ENCODE measurements at regions not wholly inside any gene's neighbourhood (a gene's known extent, or its start where the extent isn't known, plus 50 kb on each side); places are given as distances from the start of the nearest gene placed in this dataset.
"Not testable (repeated sequence)": the region's sequence is repeated elsewhere in the genome, so short reads cannot be mapped to it uniquely, and the experiment has no call there.

DNA sequence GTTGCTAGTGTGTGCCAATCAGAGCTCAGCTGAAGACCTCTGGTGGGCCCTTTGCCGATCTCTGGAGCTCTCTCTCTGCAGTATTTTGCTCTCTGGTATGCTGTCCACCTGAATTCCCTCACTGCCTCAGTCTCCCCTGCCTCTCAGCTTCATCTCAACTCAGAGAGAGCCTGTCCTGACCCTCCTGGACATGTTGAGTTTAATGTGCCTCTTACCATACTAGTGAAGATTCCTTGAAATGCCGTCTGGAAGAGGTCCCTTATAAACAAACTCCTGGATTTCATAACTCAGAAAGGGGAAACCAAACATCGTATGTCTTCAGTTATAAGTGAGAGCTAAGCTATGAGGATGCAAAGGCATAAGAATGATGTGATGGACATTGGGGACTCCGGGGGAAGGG lies 231.1 kb upstream of the ZNF217 start:
- no peaks in the 10 kb centered on the region for H3K27me3 Mint-ChIP-seq
- no peaks in the 10 kb centered on the region for H3K36me3 Mint-ChIP-seq
- H3K9me3 Mint-ChIP-seq = no peaks in the 10 kb centered on the region
- no peak overlapping the region for H3K4me3 Mint-ChIP-seq
- peaks cover 24% of the 10 kb centered on the region for H3K4me1 Mint-ChIP-seq (ENCODE audit: unreplicated experiment)
- TF ChIP-seq, protein P1, sequence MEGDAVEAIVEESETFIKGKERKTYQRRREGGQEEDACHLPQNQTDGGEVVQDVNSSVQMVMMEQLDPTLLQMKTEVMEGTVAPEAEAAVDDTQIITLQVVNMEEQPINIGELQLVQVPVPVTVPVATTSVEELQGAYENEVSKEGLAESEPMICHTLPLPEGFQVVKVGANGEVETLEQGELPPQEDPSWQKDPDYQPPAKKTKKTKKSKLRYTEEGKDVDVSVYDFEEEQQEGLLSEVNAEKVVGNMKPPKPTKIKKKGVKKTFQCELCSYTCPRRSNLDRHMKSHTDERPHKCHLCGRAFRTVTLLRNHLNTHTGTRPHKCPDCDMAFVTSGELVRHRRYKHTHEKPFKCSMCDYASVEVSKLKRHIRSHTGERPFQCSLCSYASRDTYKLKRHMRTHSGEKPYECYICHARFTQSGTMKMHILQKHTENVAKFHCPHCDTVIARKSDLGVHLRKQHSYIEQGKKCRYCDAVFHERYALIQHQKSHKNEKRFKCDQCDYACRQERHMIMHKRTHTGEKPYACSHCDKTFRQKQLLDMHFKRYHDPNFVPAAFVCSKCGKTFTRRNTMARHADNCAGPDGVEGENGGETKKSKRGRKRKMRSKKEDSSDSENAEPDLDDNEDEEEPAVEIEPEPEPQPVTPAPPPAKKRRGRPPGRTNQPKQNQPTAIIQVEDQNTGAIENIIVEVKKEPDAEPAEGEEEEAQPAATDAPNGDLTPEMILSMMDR (conservative IDR thresholded peaks at IDR 0.05) = no peak
- H3K27ac Mint-ChIP-seq = no peak overlapping the region
- no peak for DNase-seq (ENCODE audit: extremely low spot score, unreplicated experiment)

DNA sequence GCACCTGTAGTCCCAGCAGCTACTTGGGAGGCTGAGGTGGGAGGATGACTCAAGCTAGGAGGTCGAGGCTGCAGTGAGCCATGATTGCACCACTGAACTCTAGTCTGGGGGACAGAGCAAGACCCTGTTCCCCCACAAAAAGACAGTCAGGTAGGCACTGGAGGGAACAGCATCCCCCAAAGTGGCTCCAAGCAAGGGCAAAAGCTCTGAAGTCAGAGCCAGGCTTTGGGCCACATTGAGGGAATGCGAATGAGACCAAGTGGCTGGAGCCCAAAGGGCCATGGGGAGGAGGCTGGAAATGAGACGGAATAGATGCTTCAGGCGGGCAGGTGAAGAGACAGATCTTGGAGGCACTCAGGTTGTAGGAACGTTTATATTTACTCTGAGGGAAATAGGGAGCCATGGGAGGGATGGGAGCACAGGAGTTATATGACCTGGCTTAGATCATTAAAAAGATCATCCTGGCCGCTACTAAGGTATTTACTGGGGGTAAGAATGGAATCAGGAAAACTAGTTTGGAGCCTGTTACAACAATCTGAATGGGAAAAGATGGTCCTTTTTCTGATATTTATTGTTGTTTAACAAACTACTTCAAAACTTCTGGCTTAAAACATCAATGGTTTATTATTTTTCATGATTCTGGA lies 229.6 kb upstream of the ZNF217 start:
- DNase-seq (ENCODE audit: extremely low spot score, unreplicated experiment) = no peak
- peaks cover 9% of the 10 kb centered on the region for H3K4me1 Mint-ChIP-seq (ENCODE audit: unreplicated experiment)
- H3K27ac Mint-ChIP-seq = no peak overlapping the region
- H3K36me3 Mint-ChIP-seq = no peaks in the 10 kb centered on the region
- H3K27me3 Mint-ChIP-seq = no peaks in the 10 kb centered on the region
- no peak overlapping the region for H3K4me3 Mint-ChIP-seq
- peaks cover 7% of the 10 kb centered on the region for H3K9me3 Mint-ChIP-seq
- TF ChIP-seq, protein P1 (conservative IDR thresholded peaks at IDR 0.05) = no peak

DNA sequence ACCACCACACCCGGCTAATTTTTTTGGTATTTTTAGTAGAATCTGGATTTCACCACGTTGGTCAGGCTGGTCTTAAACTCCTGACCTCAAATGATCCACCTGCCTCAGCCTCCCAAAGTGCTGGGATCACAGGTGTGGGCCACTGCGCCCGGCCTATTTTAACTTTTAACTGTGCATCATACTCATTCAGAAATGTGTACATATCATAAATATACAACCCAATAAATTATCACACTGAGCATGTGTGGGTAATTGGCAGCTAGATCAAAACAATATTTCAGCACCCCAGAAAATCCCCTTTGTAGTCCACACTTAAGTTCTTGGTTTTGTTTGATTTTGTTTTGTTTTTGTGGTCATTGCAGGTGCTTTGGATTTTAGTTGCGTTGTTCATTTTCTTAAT lies 228.9 kb upstream of the ZNF217 start:
- Mint-ChIP-seq H3K9me3 (peaks cover 7% of the 10 kb centered on the region), H3K4me1 (ENCODE audit: unreplicated experiment) (peaks cover 4% of the 10 kb centered on the region), H3K27me3 (no peaks in the 10 kb centered on the region), H3K36me3 (no peaks in the 10 kb centered on the region), H3K27ac (no peak overlapping the region), H3K4me3 (no peak overlapping the region)
- TF ChIP-seq, protein P1 (conservative IDR thresholded peaks at IDR 0.05) = no peak
- no peak for DNase-seq (ENCODE audit: extremely low spot score, unreplicated experiment)

DNA sequence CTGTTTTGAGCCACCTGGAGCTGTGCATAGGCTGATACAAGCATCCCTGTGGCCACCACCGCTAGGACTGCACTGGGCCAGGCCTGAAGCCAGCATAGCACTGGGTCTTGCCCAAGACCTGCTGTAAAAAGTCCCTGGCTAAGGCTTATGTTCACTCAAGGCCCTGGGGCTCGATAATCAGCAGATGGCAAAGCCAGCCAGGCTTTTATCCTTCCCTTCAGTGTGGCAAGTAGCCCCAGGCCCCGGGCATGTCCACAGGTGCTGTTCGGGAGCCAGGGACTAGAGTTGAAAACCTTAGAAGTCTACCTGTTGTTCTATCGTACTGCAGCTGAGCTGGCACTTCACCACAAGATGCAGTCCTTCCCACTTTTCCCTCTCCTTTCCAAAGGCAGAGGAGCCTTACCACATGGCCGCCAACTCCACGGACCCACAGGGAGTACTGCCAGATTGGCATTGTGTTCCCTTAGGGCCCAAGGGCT lies 226.4 kb upstream of the ZNF217 start:
- Mint-ChIP-seq H3K36me3 (no peaks in the 10 kb centered on the region), H3K4me1 (ENCODE audit: unreplicated experiment) (peaks cover under 1% of the 10 kb centered on the region), H3K4me3 (no peak overlapping the region), H3K27me3 (no peaks in the 10 kb centered on the region), H3K9me3 (peaks cover 7% of the 10 kb centered on the region), H3K27ac (no peak overlapping the region)
- no peak for DNase-seq (ENCODE audit: extremely low spot score, unreplicated experiment)
- TF ChIP-seq, protein P1 (conservative IDR thresholded peaks at IDR 0.05) = no peak

DNA sequence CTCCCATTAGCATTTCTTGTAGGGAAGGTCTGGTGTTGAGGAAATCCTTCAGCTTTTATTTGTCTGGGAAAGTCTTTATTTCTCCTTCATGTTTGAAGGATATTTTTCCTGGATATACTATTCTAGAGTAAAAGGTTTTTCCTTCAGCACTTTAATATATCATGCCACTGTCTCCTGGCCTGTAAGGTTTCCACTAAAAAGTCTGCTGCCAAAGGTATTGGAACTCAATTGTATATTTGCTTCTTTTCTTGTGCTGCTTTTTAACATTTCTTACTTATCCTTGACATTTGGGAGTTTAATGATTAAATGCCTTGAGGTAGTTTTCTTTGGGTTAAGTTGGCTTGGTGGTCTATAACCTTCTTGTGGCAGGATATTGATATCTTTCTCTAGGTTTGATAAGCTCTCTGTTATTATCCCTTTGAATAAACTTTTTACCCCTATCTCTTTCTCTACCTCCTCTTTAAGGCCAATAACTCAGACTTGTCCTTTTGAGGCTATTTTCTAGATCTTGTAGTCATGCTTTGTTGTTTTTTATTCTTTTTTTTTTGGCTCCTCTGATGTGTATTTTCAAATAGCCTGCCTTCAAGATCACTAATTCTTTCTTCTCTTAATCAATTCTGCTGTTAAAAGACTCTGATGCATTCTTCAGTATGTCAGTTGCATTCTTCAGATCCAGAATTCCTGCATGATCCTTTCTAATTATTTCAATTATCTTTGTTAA lies 225.0 kb upstream of the ZNF217 start:
- H3K4me1 Mint-ChIP-seq (ENCODE audit: unreplicated experiment) = peaks cover 5% of the 10 kb centered on the region
- no peaks in the 10 kb centered on the region for H3K27me3 Mint-ChIP-seq
- H3K27ac Mint-ChIP-seq = no peak overlapping the region
- TF ChIP-seq, protein P1 (conservative IDR thresholded peaks at IDR 0.05) = no peak
- no peaks in the 10 kb centered on the region for H3K36me3 Mint-ChIP-seq
- H3K4me3 Mint-ChIP-seq = no peak overlapping the region
- peaks cover 7% of the 10 kb centered on the region for H3K9me3 Mint-ChIP-seq
- no peak for DNase-seq (ENCODE audit: extremely low spot score, unreplicated experiment)

DNA sequence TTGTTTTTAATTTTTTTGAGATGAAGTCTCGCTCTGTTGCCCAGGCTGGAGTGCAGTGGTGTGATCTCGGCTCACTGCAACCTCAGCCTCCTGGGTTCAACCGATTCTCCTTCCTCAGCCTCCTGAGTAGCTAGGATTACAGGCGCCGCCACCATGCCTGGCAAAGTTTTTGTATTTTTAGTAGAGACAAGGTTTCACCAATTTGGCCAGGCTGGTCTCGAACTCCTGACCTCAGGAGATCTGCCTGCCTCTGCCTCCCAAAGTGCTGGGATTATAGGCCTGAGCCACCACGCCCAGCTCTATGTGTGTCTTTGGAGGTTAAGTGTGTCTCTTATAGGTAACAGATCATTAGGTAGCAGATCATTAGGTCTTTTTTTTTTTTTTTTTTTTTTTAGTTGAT lies 223.9 kb upstream of the ZNF217 start:
- not testable (repeated sequence) for DNase-seq (ENCODE audit: extremely low spot score, unreplicated experiment); H3K27me3 Mint-ChIP-seq; H3K27ac Mint-ChIP-seq; H3K36me3 Mint-ChIP-seq; H3K9me3 Mint-ChIP-seq; H3K4me3 Mint-ChIP-seq; H3K4me1 Mint-ChIP-seq (ENCODE audit: unreplicated experiment)
